HEK293 (cell line): ENCODE measurements at regions not wholly inside any gene's neighbourhood (a gene's known extent, or its start where the extent isn't known, plus 50 kb on each side); places are given as distances from the start of the nearest gene placed in this dataset.

Experiments used
- GLI4 ChIP-seq: fragments of 450-650 bp; formaldehyde crosslinking; IDR thresholded peaks from 2 replicates; pipeline ENCODE4 v1.5.1; 2016; ENCODE audit warnings: missing biosample characterization, missing genetic modification characterization
- KLF7 ChIP-seq: fragments of 450-650 bp; formaldehyde crosslinking; IDR thresholded peaks from 2 replicates; pipeline ENCODE4 v1.5.1; 2016; ENCODE audit warnings: missing biosample characterization, missing genetic modification characterization, borderline replicate concordance
- ZNF266 ChIP-seq: fragments of 450-650 bp; formaldehyde crosslinking; IDR thresholded peaks from 2 replicates; pipeline ENCODE4 v1.5.1; 2016; ENCODE audit warnings: missing biosample characterization, missing genetic modification characterization, low read depth
- TF ChIP-seq, protein P1 (sequence below): fragments of 450-650 bp; formaldehyde crosslinking; IDR thresholded peaks from 2 replicates; pipeline ENCODE4 v1.5.1; 2016; ENCODE audit warnings: missing biosample characterization, missing genetic modification characterization

DNA sequence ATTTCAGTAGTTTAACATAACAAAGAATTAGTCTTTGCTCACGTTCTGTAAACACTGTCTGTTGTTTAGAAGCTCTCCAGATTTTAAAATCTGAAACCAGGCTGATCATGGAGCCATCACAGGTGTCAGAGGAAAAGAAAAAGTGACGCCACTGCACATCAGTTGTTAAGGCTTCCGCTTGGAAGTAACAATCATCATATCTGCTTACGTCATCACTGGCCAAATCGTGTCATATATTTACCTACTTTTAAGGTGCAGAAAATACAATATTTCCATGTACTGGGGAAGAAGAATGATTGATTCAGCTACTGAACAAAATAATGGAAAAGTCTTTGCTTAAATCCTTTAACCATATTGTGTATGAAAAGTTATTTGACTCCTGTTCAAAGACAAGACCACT lies 382.6 kb upstream of the MC4R start:
- TF ChIP-seq KLF7 (tag by site-specific recombination): no peak
- TF ChIP-seq, protein P1, sequence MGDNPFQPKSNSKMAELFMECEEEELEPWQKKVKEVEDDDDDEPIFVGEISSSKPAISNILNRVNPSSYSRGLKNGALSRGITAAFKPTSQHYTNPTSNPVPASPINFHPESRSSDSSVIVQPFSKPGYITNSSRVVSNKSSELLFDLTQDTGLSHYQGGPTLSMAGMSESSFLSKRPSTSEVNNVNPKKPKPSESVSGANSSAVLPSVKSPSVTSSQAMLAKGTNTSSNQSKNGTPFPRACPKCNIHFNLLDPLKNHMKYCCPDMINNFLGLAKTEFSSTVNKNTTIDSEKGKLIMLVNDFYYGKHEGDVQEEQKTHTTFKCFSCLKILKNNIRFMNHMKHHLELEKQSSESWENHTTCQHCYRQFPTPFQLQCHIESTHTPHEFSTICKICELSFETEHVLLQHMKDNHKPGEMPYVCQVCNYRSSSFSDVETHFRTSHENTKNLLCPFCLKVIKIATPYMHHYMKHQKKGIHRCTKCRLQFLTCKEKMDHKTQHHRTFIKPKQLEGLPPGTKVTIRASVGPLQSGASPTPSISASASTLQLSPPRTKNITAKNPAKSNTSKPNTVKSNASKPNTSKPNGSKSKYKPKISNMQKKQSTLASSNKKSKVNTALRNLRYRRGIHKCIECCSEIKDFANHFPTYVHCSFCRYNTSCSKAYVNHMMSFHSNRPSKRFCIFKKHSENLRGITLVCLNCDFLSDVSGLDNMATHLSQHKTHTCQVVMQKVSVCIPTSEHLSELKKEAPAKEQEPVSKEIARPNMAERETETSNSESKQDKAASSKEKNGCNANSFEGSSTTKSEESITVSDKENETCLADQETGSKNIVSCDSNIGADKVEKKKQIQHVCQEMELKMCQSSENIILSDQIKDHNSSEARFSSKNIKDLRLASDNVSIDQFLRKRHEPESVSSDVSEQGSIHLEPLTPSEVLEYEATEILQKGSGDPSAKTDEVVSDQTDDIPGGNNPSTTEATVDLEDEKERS (tag by site-specific recombination): no peak
- no peak for TF ChIP-seq ZNF266 (tag by site-specific recombination)
- TF ChIP-seq GLI4 (tag by site-specific recombination): no peak
